CD4-positive, alpha-beta T cell treated with Interleukin-12 subunit alpha and Interleukin-12 subunit beta, for 1 hour (primary cell): ENCODE measurements at regions not wholly inside any gene's neighbourhood (a gene's known extent, or its start where the extent isn't known, plus 50 kb on each side); places are given as distances from the start of the nearest gene placed in this dataset.

ENCODE experiments used
- DNase-seq: peaks from one replicate; pipeline ENCODE4 v3.0.0-alpha.2; 2020

DNA sequence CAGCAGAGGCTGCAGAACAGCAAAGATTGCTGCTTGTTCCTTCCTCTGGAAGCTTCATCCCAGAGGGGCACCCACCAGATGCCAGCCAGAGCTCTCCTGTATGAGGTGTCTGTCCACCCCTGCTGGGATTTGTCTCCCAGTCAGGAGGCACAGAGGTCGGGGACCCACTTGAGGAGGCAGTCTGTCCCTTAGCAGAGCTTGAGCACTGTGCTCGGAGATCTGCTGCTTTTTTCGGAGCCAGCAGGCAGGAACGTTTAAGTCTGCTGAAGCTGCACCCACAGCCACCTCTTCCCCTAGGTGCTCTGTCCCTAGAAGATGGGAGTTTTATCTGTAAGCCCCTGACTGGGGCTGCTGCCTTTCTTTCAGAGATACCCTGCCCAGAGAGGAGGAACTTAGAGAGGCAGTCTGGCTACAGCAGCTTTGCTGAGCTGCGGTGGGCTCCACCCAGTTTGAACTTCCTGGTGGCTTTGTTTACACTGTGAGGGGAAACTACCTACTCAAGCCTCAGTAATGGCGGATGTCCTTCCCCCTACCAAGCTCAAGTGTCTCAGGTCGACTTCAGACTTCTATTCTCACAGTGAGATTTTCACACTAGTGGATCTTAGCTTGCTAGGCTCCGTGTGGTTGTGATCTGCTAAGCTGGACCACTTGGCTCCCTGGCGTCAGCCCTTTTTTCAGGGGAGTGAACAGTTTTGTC, 101.8 kb upstream of the GLRA1 start:
- peak; percentile 71 for DNase-seq

DNA sequence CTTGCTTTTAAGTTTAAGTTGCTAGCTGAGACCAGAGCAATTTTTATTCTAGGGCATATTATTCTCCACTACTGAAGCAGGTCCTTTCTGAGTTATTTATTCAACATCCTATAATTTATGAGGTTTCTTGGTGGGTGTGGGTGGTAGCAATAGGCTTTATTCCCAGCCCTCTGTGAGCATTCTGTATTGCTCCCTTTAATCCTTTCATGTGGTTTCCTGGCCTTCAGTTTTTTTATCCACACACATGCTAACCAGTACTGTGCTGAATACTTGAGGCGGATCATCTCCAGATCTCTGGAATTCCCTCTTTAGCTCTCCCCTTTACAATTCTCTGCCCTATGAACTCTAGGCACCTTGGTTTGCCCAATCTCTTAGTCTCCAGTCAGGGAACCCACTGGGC, 91.8 kb upstream of the GLRA1 start:
- no peak for DNase-seq

DNA sequence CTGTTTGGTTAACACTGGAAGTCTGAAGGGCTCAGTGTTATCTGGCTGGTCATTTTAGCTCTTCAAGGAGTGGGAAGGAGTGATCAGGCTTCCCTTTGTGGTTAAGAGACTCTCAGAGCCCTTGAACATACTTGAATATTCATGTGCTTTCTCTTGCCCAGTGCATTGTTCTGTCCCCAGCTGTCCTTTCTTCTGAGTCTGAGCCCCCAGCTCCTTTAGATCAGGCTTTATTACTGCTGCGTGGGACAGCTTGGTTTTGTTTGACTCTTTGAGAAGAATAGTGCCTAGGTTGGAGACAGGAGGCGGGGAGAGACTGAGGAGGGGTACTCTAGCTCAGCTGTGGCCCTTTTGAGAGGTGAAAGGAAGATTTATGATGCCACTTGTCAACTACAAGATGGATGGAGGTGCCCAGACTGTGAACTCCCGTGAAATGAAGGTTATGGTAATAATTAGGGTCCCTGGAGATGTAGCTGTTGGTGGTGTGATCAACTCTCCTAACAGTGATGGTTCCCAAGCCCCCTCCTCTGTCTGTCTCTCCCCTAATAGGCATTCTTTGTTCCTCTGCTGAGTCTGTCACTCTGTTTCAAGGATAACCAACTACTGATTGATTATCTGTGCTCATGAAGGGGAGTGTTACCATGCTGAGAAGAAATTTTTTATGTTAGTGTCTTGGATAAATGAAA, 83.1 kb upstream of the GLRA1 start:
- no peak for DNase-seq

DNA sequence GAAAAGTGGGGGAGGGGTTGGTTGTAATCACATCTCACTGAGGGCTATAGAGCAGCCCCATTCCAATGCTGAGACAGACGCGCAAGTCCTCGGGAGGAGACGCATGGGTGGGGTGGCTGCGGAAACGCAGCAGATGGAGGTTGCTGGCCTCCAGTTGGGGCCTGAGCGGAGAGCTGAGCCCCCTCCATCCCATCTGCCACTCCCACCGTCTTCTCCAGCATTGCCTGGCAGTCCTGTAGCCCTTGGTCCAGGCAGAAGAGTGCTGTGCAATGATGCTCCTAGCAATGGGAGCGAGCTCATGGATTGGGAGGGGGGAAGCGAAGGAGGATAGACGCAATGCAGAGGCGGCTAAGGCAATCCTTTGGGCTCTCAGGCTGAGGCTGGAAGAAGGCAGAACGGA, 79.4 kb upstream of the GLRA1 start:
- no peak for DNase-seq
